Endothelial cell of umbilical vein (primary cell): ENCODE measurements at regions not wholly inside any gene's neighbourhood (a gene's known extent, or its start where the extent isn't known, plus 50 kb on each side); places are given as distances from the start of the nearest gene placed in this dataset.

Source experiments
- BruUV-seq: library from RNA; stranded (reverse); fragments of 400-500 nt; replicated peaks from 2 replicates; lab custom pipeline; 2021; lab: Mats Ljungman, UMichigan
- CTCF ChIA-PET: fragments of 300-600, 350-600 bp; sonication (Branson Sonifier 250); formaldehyde crosslinking; loops from one replicate; lab custom pipeline; 2021; ENCODE audit warnings: antibody characterized with exemption, inconsistent platforms; lab: Charles Lee
- POLR2A ChIA-PET: fragments of 300-600, 350-600 bp; sonication (Branson Sonifier 250); formaldehyde crosslinking; loops from one replicate; lab custom pipeline; 2021; ENCODE audit warnings: antibody characterized with exemption, inconsistent platforms; lab: Charles Lee
- DNase-seq: peaks from one replicate; pipeline ENCODE4 v3.0.0-alpha.2; 2011; ENCODE audit warnings: low read depth, low spot score
- FAIRE-seq: peaks from 2 replicates; lab custom pipeline; 2011; peaks lifted over from hg19 to GRCh38; lab: Jason Lieb, UNC
- H2AFZ ChIP-seq: 2 replicates; pipeline ENCODE4 v1.6.0; 2012; ENCODE audit warnings: low read depth, low read length, control low read depth, inconsistent platforms
- H3K27ac ChIP-seq: 2 replicates; pipeline ENCODE4 v1.5.1; 2011; ENCODE audit warnings: low read depth, mild to moderate bottlenecking, control low read depth, low read length, moderate library complexity; ENCODE audit not compliant: insufficient read depth
- H3K27me3 ChIP-seq, 2 experiments: 2 replicates each; pipeline versions ENCODE4 v1.6.0 to v1.6.1; 2011; ENCODE audit warnings: low read length in 2 of 2, mixed read lengths in 1 of 2; ENCODE audit not compliant: control insufficient read depth in 2 of 2, insufficient read depth in 2 of 2
- H3K36me3 ChIP-seq, 2 experiments: 2 replicates in 1 of 2; 3 replicates in 1 of 2; pipeline ENCODE4 v1.5.1; 2011; ENCODE audit warnings: low read length in 2 of 2, mild to moderate bottlenecking in 1 of 2, moderate library complexity in 1 of 2; ENCODE audit not compliant: control insufficient read depth in 2 of 2, insufficient read depth in 2 of 2; ENCODE audit errors: extremely low read depth in 1 of 2
- H3K4me1 ChIP-seq: 3 replicates; pipeline ENCODE4 v1.5.1; 2011; ENCODE audit warnings: mild to moderate bottlenecking, low read length; ENCODE audit not compliant: control insufficient read depth, insufficient read depth; ENCODE audit errors: extremely low read depth
- H3K4me2 ChIP-seq: 2 replicates; pipeline ENCODE4 v1.6.1; 2011; ENCODE audit warnings: low read length, control low read depth, mixed read lengths; ENCODE audit not compliant: insufficient read depth
- H3K4me3 ChIP-seq, 3 experiments: fragments of 200-600 bp in 1 of 3; sonication (generic), shearing (Covaris generic) in 1 of 3; replicated peaks in 1 of 3; 2 replicates each; pipeline ENCODE4 v1.5.1; 2011 to 2016; ENCODE audit warnings: control low read depth in 3 of 3, low read length in 3 of 3, mild to moderate bottlenecking in 2 of 3, inconsistent platforms in 1 of 3, low read depth in 1 of 3, moderate library complexity in 1 of 3; ENCODE audit not compliant: insufficient read depth in 1 of 3
- H3K79me2 ChIP-seq: 2 replicates; pipeline ENCODE4 v1.6.0; 2012; ENCODE audit warnings: low read length, inconsistent platforms; ENCODE audit not compliant: control insufficient read depth, insufficient read depth
- H3K9ac ChIP-seq: replicated peaks from 2 replicates; pipeline ENCODE3; 2011; ENCODE audit warnings: low read length, control low read depth; ENCODE audit not compliant: insufficient read depth; ENCODE audit errors: extremely low read depth
- H3K9me1 ChIP-seq: replicated peaks from 3 replicates; pipeline ENCODE4 v1.6.0; 2011; ENCODE audit warnings: mild to moderate bottlenecking, low read length; ENCODE audit not compliant: control insufficient read depth, insufficient read depth; ENCODE audit errors: extremely low read depth
- H3K9me3 ChIP-seq: replicated peaks from 2 replicates; pipeline ENCODE4 v1.5.1; 2012; ENCODE audit warnings: low read length, inconsistent platforms; ENCODE audit not compliant: control insufficient read depth, insufficient read depth
- H4K20me1 ChIP-seq: replicated peaks from 2 replicates; pipeline ENCODE3; 2011; ENCODE audit warnings: mild to moderate bottlenecking, low read length; ENCODE audit not compliant: control insufficient read depth, insufficient read depth; ENCODE audit errors: extremely low read depth
- EZH2 ChIP-seq: IDR thresholded peaks from 2 replicates; pipeline ENCODE4 v1.6.1; 2012; ENCODE audit warnings: borderline replicate concordance, low read depth, mild to moderate bottlenecking, moderate library complexity, low read length, inconsistent platforms; ENCODE audit not compliant: severe bottlenecking
- FOS ChIP-seq: IDR thresholded peaks from 2 replicates; pipeline ENCODE4 v1.6.1; 2011; ENCODE audit warnings: mild to moderate bottlenecking, low read length, moderate library complexity, borderline replicate concordance; ENCODE audit not compliant: insufficient read depth
- GATA2 ChIP-seq: IDR thresholded peaks from 2 replicates; pipeline ENCODE4 v1.7.0; 2011; ENCODE audit warnings: low read depth, mild to moderate bottlenecking, moderate library complexity, mixed read lengths, low read length; ENCODE audit not compliant: insufficient read length, insufficient read depth
- JUN ChIP-seq: IDR thresholded peaks from 2 replicates; pipeline ENCODE4 v1.6.1; 2011; ENCODE audit warnings: borderline replicate concordance, low read depth; ENCODE audit not compliant: insufficient read length, insufficient read depth
- MYC ChIP-seq: IDR thresholded peaks from one replicate; pipeline ENCODE4 v1.6.1; 2011; ENCODE audit warnings: mild to moderate bottlenecking, low read depth, low read length
- POLR2A ChIP-seq: IDR thresholded peaks from 2 replicates; pipeline ENCODE4 v1.6.1; 2012; ENCODE audit warnings: low read depth, mild to moderate bottlenecking, control low read depth, low read length
- POLR2AphosphoS5 ChIP-seq: IDR thresholded peaks from 2 replicates; pipeline ENCODE4 v1.6.1; 2012; ENCODE audit warnings: low read depth, mild to moderate bottlenecking, control low read depth, low read length, moderate library complexity; ENCODE audit not compliant: insufficient read depth
- dilution Hi-C: fragments of 300-500 bp; cut with MboI; formaldehyde crosslinking; loops from one replicate; pipeline ENCODE4 v1.15.0; 2019; ENCODE audit warnings: low sequenced_read_pairs; ENCODE audit not compliant: extremely low pct_ligation_motif_present
- intact Hi-C: fragments of 100-400 bp; cut with micrococcal nuclease; formaldehyde crosslinking; loops from one replicate; pipeline ENCODE4 v1.10.0; 2022
- TF ChIP-seq, protein P1 (sequence below): IDR thresholded peaks from 2 replicates; pipeline ENCODE4 v1.6.1; 2011; ENCODE audit not compliant: insufficient read depth, insufficient read length
- TF ChIP-seq, protein P2 (sequence below), 2 donors: IDR thresholded peaks; 1 replicate in 1 of 2; 2 replicates in 1 of 2; pipeline ENCODE4 v1.5.1; 2011; ENCODE audit warnings: low read length in 2 of 2, mild to moderate bottlenecking in 2 of 2, moderate library complexity in 2 of 2, control low read depth in 1 of 2, inconsistent platforms in 1 of 2, low read depth in 1 of 2; ENCODE audit not compliant: insufficient read depth in 1 of 2; ENCODE audit errors: extremely low read depth in 1 of 2

DNA sequence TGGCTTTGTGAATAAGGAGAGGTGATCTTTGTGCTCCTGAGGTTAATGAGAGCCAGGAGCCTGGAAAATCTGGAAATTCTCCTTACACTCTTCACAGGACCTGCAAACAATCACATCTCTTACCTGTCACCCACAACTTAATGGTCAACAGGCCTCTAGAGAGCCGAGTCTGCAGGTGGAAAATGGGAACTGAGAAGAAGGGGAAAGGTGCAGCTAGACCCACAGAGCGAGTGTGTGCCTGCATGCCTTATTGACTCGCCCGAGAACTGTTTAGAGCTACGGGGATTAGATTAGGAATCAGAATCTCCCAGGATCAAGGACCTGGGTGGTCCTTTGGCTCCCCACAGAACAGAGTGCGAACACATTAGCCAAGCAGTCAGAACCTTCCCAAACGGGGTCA, 329.6 kb downstream of the PTEN start:
- Histone ChIP-seq H3K4me1 (no peaks in the 10 kb centered on the region), H3K9me3 (no peaks in the 10 kb centered on the region), H3K79me2 (no peaks in the 10 kb centered on the region), H2AFZ (no peak overlapping the region), H3K4me2 (no peak overlapping the region), H3K4me3 (no peak overlapping the region), H3K36me3 (no peaks in the 10 kb centered on the region), H3K27ac (no peak overlapping the region), H4K20me1 (no peaks in the 10 kb centered on the region), H3K9ac (no peak overlapping the region), H3K27me3 (peaks cover 0 to 2% of the 10 kb centered on the region in 2 experiments), H3K9me1 (no peaks in the 10 kb centered on the region)
- DNase-seq (no peak), FAIRE-seq (no peak)
- intact Hi-C loops = no loop called here
- BruUV-seq = no TSS peak
- dilution Hi-C loops = no loop called here
- ChIA-PET CTCF (no interaction called here), POLR2A (no interaction called here)
- TF ChIP-seq FOS (no peak), POLR2A (no peak), GATA2 (no peak), EZH2 (no peak), JUN (no peak), MYC (no peak), POLR2AphosphoS5 (no peak)
- TF ChIP-seq, protein P1, sequence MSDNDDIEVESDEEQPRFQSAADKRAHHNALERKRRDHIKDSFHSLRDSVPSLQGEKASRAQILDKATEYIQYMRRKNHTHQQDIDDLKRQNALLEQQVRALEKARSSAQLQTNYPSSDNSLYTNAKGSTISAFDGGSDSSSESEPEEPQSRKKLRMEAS = no peak
- TF ChIP-seq, protein P2, sequence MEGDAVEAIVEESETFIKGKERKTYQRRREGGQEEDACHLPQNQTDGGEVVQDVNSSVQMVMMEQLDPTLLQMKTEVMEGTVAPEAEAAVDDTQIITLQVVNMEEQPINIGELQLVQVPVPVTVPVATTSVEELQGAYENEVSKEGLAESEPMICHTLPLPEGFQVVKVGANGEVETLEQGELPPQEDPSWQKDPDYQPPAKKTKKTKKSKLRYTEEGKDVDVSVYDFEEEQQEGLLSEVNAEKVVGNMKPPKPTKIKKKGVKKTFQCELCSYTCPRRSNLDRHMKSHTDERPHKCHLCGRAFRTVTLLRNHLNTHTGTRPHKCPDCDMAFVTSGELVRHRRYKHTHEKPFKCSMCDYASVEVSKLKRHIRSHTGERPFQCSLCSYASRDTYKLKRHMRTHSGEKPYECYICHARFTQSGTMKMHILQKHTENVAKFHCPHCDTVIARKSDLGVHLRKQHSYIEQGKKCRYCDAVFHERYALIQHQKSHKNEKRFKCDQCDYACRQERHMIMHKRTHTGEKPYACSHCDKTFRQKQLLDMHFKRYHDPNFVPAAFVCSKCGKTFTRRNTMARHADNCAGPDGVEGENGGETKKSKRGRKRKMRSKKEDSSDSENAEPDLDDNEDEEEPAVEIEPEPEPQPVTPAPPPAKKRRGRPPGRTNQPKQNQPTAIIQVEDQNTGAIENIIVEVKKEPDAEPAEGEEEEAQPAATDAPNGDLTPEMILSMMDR (IDR thresholded peaks at IDR 0.05; ENCODE audit: extremely low read depth in 1 of 2, insufficient read depth in 1 of 2, low read depth in 1 of 2, low read length in 2 of 2) = no peak
